ENCODE measurements at regions not wholly inside any gene's neighbourhood (a gene's known extent, or its start where the extent isn't known, plus 50 kb on each side); places are given as distances from the start of the nearest gene placed in this dataset.

DNA sequence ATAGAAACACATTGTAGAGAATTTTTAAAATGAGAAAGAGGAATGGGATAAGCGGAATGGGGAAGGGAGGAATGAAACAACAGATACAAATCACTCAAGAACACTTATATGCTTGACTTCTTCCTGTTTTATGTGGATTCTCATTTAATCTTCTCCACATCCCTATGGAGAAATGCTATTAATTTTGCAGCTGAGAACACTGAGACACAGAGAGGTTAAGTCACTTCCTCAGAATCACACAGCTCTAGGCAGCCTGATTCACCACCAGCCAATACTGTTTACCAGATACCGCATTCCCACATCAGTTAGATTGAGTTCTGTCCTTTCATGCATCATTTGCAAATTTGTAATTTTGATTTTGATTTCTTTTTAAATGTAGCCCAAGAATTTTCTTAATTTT lies 170.5 kb downstream of the SH2D4B start:
- no peak for TF ChIP-seq EZH2 (IDR thresholded peaks at IDR 0.05; ENCODE audit: insufficient read depth, low read length)
- TF ChIP-seq, protein P1, sequence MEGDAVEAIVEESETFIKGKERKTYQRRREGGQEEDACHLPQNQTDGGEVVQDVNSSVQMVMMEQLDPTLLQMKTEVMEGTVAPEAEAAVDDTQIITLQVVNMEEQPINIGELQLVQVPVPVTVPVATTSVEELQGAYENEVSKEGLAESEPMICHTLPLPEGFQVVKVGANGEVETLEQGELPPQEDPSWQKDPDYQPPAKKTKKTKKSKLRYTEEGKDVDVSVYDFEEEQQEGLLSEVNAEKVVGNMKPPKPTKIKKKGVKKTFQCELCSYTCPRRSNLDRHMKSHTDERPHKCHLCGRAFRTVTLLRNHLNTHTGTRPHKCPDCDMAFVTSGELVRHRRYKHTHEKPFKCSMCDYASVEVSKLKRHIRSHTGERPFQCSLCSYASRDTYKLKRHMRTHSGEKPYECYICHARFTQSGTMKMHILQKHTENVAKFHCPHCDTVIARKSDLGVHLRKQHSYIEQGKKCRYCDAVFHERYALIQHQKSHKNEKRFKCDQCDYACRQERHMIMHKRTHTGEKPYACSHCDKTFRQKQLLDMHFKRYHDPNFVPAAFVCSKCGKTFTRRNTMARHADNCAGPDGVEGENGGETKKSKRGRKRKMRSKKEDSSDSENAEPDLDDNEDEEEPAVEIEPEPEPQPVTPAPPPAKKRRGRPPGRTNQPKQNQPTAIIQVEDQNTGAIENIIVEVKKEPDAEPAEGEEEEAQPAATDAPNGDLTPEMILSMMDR (IDR thresholded peaks at IDR 0.05; ENCODE audit: insufficient read depth, low read depth, low read length): no peak

All from astrocyte (in vitro differentiated cells and primary cell).